GM12891 (cell line): ENCODE measurements at regions not wholly inside any gene's neighbourhood (a gene's known extent, or its start where the extent isn't known, plus 50 kb on each side); places are given as distances from the start of the nearest gene placed in this dataset.
"Not testable (repeated sequence)": the region's sequence is repeated elsewhere in the genome, so short reads cannot be mapped to it uniquely, and the experiment has no call there.

Source experiments
- DNase-seq: peaks from one replicate; pipeline ENCODE4 v3.0.0; 2011; ENCODE audit warnings: low spot score; ENCODE audit not compliant: insufficient read length
- FAIRE-seq: peaks from 2 replicates; lab custom pipeline; 2011; peaks lifted over from hg19 to GRCh38; lab: Jason Lieb, UNC
- PAX5 ChIP-seq: IDR thresholded peaks from 2 replicates; pipeline ENCODE4 v1.6.1; 2011; ENCODE audit warnings: low read length, moderate library complexity, mild to moderate bottlenecking; ENCODE audit not compliant: insufficient read depth, severe bottlenecking
- POLR2A ChIP-seq: IDR thresholded peaks from 2 replicates; pipeline ENCODE4 v1.6.1; 2011; ENCODE audit warnings: low read depth, low read length, control low read depth
- POLR2AphosphoS5 ChIP-seq: IDR thresholded peaks from 2 replicates; pipeline ENCODE4 v1.6.1; 2011; ENCODE audit warnings: low read depth, low read length, control low read depth
- POU2F2 ChIP-seq: IDR thresholded peaks from 2 replicates; pipeline ENCODE4 v1.6.1; 2011; ENCODE audit warnings: low read depth, mild to moderate bottlenecking, control low read depth, low read length, moderate library complexity
- SPI1 ChIP-seq: IDR thresholded peaks from 2 replicates; pipeline ENCODE4 v1.6.1; 2011; ENCODE audit warnings: low read depth, low read length, control low read depth
- TAF1 ChIP-seq: IDR thresholded peaks from 2 replicates; pipeline ENCODE4 v1.6.1; 2011; ENCODE audit warnings: low read depth, low read length, control low read depth

DNA sequence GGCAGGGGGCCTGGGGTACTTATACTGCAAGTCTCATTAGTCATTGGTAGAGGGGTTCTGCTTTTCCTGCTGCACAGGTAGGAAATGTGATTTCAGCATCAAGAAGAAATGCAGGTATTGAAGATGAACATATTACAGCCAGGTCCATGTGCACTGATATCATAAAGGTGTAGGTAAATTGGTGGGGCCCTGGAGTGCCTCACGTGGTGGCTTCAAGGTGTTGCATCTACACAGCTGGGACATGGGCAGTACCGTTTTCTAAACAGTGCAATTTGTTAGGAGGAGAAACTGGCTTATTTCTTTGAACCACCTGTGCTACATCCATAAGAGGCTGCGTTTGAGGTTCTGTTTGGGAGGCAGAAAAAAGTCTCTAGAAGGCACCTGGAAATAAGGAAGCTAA is 618.1 kb upstream of the RBFOX1 start:
- FAIRE-seq (no peak), DNase-seq (no peak)
- TF ChIP-seq TAF1: no peak
- no peak for TF ChIP-seq POU2F2
- TF ChIP-seq POLR2A: no peak
- no peak for TF ChIP-seq PAX5
- TF ChIP-seq POLR2AphosphoS5: no peak
- TF ChIP-seq SPI1: no peak

DNA sequence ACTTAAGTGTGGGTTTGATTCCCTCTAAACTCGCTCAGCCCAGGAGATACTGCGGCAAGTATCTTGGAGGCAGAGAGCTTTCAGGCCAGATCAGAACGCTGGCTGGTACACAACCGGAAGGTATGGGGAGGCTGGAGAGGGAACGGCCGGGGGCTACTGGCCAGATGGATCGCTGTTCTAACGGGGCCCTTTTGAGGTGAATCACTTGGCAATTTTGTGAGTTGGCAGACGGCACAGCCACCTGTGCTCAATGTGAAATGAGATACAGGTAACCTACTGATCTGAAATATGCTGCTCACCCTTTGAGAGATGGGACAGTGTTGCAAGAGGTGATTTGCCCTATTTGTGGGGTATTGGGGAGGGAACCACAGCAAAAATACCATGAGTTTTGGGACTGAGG is 622.9 kb upstream of the RBFOX1 start:
- no peak for DNase-seq
- TF ChIP-seq POLR2A (no peak), PAX5 (no peak), SPI1 (no peak), TAF1 (no peak), POLR2AphosphoS5 (no peak), POU2F2 (no peak)
- no peak for FAIRE-seq

DNA sequence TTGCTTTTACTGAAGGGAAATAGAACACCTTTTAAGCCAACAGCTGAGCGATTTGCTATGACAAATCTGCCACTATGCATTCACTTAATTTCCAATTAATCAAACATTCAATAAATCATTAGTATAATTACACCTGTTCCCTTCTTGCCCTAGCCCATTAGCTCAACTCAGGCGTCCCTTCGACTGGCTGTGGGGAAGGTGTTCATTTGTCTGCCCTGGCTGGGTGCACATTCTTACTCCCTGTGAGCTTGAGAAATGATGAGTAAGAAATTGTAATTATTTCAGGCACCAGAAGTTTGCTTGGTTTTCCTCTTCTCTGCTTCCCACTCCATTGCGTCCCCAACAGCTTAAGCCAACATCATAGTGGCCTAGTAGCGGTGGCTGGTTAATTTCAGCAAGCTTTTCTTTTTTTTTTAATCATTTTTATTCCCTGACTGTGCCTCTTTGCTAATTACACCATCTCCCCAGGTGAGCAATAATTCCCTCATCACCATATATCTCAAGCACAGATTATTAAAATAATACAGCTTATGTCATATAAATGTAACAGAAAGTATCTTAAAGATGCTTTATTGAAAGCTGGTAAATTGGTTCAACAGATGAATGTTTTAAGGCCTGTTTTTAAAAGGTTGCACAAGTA is 623.9 kb upstream of the RBFOX1 start:
- FAIRE-seq (no peak), DNase-seq (no peak)
- TF ChIP-seq POU2F2 (no peak), POLR2AphosphoS5 (no peak), SPI1 (no peak), PAX5 (no peak), POLR2A (no peak), TAF1 (no peak)

DNA sequence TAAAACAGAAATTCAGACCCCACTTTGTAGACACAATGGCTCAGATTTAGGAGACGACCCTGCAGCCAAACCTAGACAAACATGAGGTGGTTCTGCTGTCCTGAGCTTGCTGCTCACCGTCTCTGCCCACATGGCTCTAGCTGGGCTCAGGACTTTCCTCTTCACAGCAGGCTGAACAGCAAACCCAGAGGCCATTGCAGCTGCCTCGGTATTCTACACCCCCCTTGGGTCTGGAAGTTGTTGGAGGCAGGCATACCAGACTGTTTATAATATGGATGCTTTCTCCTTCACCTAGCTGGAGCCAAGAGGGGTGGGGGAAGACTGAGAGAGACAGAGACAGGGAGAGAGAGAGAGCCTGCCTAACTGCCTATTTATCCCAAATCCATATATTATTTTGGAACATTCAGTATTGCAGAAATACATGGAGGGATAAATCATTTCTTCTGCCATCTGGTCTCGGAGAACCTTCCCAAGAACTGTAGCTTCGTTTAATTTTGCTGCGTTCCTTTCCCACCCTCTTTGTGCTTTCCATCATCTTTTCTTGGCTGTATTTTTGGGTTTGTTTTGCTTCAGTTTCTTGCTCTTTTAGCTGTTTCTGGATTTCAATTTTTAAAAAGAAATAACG is 628.2 kb upstream of the RBFOX1 start:
- FAIRE-seq: no peak
- no peak for TF ChIP-seq PAX5
- TF ChIP-seq SPI1: no peak
- no peak for TF ChIP-seq POU2F2
- no peak for TF ChIP-seq TAF1
- no peak for TF ChIP-seq POLR2A
- no peak for TF ChIP-seq POLR2AphosphoS5
- no peak for DNase-seq

DNA sequence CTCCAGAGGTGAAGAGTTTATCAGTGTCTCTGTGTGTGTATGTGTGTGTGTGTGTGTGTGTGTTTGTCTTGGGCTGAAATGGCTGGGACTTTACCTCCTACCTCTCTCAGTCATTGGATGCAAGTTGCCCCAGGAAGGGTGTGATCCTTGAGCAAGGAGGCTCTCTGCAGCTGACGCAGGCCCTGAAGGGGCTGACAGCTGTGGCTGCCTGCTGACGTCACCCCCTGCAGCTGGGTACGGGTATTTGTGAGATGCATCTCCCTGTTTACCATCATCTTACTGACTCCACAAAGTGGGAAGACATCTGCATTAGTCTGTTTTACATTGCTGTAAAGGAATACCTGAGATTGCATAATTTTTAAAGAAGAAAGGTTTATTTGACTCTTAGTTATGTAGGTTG is 631.5 kb upstream of the RBFOX1 start:
- FAIRE-seq: no peak
- DNase-seq: no peak
- TF ChIP-seq POLR2A (no peak), PAX5 (no peak), POLR2AphosphoS5 (no peak), TAF1 (no peak), POU2F2 (no peak), SPI1 (no peak)

DNA sequence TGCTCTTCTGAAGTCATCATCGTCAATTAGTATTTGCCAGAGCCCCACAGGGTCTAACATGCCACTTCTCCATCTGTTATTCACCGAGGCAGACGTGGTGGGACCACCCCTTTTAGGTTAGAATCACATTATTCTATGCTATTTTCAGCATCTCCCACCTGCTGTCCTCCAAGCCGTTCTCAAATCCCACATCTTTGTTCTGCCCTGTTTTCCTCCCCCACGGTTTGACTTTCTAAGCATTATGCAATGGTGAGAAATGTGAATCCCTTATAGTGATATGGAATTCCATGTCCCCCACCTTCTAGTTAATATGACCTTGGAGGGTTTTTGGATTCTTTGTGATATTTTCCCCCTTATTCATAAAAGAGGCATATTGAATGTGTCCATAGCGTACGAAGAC is 634.1 kb upstream of the RBFOX1 start:
- TF ChIP-seq TAF1: no peak
- no peak for TF ChIP-seq POU2F2
- no peak for TF ChIP-seq POLR2AphosphoS5
- no peak for TF ChIP-seq POLR2A
- no peak for TF ChIP-seq SPI1
- no peak for TF ChIP-seq PAX5
- DNase-seq: no peak
- FAIRE-seq: no peak

DNA sequence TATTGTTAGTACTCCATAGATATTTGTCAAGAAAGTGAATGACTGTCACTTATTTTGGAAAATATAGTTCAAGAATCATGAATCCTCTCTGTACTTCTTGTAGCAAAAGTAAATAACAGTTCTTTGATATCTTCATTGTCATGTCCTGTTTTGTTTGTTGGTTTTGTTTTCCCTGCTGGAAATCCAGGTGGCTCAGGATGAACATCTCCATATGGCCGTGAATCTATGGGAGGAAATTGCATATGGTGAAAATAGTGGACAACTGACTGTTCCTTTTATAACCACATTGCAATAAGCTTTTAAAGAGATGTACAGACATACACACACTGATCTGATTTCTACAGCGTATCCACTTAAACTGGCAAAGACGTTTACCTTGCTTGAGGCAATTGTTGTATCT is 637.0 kb upstream of the RBFOX1 start:
- TF ChIP-seq PAX5 (no peak), TAF1 (no peak), POLR2AphosphoS5 (no peak), SPI1 (no peak), POLR2A (no peak), POU2F2 (no peak)
- no peak for FAIRE-seq
- DNase-seq: no peak

DNA sequence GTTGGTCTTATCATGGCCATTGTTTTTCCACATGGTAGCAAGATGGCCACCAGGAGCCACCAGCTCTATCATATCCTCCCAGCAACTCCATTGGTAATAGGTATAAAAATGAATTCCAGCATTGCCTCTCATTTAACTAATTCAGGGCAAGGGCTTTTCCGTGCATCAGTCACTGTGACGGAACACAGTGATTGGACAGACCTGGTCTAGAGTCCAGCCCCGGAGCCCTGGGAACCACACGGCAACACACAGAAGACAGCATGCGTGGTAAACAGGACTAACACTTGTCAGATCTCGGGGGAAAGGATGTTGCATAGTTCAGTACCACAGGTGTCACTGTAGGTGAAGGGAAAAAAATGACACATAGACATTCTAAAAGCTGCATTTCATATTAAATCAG is 638.0 kb upstream of the RBFOX1 start:
- FAIRE-seq (no peak), DNase-seq (no peak)
- no peak for TF ChIP-seq SPI1
- no peak for TF ChIP-seq POLR2A
- no peak for TF ChIP-seq POU2F2
- TF ChIP-seq PAX5: no peak
- no peak for TF ChIP-seq POLR2AphosphoS5
- no peak for TF ChIP-seq TAF1

DNA sequence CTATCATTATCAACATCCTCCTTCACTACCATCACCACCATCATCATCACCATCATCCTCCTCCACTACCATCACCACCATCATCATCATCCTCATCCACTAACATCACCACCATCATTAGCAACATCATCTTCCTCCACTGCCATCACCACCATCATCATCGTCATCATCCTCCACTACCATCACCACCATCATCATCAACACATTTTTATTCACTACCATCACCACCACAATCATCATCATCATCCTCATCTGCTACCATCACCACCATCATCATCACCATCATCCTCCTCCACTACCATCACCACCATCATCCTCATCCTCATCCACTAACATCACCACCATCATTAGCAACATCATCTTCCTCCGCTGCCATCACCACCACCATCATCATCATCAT is 639.2 kb upstream of the RBFOX1 start:
- DNase-seq, FAIRE-seq: not testable (repeated sequence)

DNA sequence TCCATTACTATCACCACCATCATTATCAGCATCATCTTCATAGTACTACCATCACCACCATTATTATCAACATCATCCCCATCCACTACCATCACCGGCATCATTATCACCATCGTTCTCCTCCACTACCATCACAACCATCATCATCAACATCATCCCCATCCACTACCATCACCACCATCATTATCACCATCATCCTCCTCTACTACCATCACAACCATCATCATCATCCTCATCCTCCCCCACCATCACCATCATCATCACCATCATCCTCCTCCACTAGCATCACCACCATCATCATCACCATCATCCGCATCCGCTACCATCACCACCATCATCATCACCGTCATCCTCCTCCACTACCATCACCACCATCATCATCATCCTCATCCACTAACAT is 639.8 kb upstream of the RBFOX1 start:
- FAIRE-seq: no peak
- no peak for DNase-seq
- TF ChIP-seq POU2F2: no peak
- no peak for TF ChIP-seq POLR2A
- TF ChIP-seq TAF1: no peak

DNA sequence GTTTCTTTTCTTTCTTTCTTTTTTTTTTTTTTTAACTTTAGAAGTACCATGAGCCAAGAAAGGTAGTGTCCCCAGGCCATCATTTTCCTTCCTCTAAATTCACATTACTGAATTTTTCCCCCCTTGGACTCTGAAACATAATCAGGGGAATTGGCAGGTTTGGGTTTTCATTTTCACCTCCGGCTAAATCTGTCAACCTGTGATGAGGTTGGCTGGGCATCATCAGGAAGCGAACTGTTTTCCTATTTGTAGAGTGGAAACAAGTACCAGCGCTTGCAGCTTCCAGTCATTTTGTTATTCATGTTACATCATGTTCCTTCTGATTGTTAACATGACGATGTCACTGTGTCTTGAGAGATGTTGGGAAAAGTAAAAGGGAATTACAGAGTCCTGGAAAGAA is 641.9 kb upstream of the RBFOX1 start:
- FAIRE-seq (no peak), DNase-seq (no peak)
- TF ChIP-seq POLR2AphosphoS5: no peak
- TF ChIP-seq PAX5: no peak
- no peak for TF ChIP-seq POU2F2
- no peak for TF ChIP-seq POLR2A
- TF ChIP-seq SPI1: no peak
- TF ChIP-seq TAF1: no peak
